GM23338 (cell line): ENCODE measurements at regions not wholly inside any gene's neighbourhood (a gene's known extent, or its start where the extent isn't known, plus 50 kb on each side); places are given as distances from the start of the nearest gene placed in this dataset.
A peak's percentile ranks its signal among the peaks of the same experiment; 100 is the strongest.

Experiments
- CREB1 ChIP-seq: fragments of 250-450 bp; sonication (Bioruptor Pico); IDR thresholded peaks from 2 replicates; pipeline ENCODE4 v1.5.0; 2020; ENCODE audit warnings: low read depth, mild to moderate bottlenecking, moderate library complexity
- CTCF ChIP-seq, 2 experiments: fragments of 200-600 bp in 1 of 2; sonication (generic) in 1 of 2; conservative IDR thresholded peaks; 2 replicates each; pipeline versions ENCODE4 v1.5.1 to v1.6.1; 2016 to 2017; ENCODE audit warnings: antibody characterized with exemption in 2 of 2, low read depth in 2 of 2, mild to moderate bottlenecking in 2 of 2, moderate library complexity in 1 of 2
- EZH2 ChIP-seq: fragments of 200-600 bp; sonication (generic); IDR thresholded peaks from one replicate; pipeline ENCODE4 v1.8.0; 2017; ENCODE audit warnings: antibody characterized with exemption, mild to moderate bottlenecking, low read depth; ENCODE audit not compliant: unreplicated experiment
- EZH2phosphoT487 ChIP-seq: fragments of 200-600 bp; sonication (generic); IDR thresholded peaks from one replicate; pipeline ENCODE4 v1.8.1; 2018; ENCODE audit warnings: antibody characterized with exemption; ENCODE audit not compliant: unreplicated experiment
- JUNB ChIP-seq: IDR thresholded peaks from one replicate; pipeline ENCODE4 v1.6.1; 2016; ENCODE audit warnings: antibody characterized with exemption; ENCODE audit not compliant: unreplicated experiment
- POLR2AphosphoS5 ChIP-seq: IDR thresholded peaks from 2 replicates; pipeline ENCODE4 v1.6.1; 2016; ENCODE audit warnings: antibody characterized with exemption, low read depth
- REST ChIP-seq: IDR thresholded peaks from one replicate; pipeline ENCODE4 v1.6.1; 2018; ENCODE audit warnings: antibody characterized with exemption; ENCODE audit not compliant: unreplicated experiment

- TF ChIP-seq EZH2phosphoT487: no peak
- TF ChIP-seq CTCF (conservative IDR thresholded peaks at IDR 0.05; ENCODE audit: low read depth in 2 of 2): peak in 1 of 2 experiments; percentile 25; a peak in 2 of 4 replicates
- no peak for TF ChIP-seq POLR2AphosphoS5
- no peak for TF ChIP-seq CREB1 (CRISPR knock-in tag)
- TF ChIP-seq EZH2: no peak
- no peak for TF ChIP-seq REST
- TF ChIP-seq JUNB: no peak
Measured at GRCh38 chr5:53826504-53826903, 266.1 kb downstream of the NDUFS4 start.
